ENCODE measurements at regions not wholly inside any gene's neighbourhood (a gene's known extent, or its start where the extent isn't known, plus 50 kb on each side); places are given as distances from the start of the nearest gene placed in this dataset.

- DNase-seq: no peak
These were observed 199.5 kb downstream of the NUAK1 start for GRCh38 chr12:105939181-105939721.

GRCh38 chr12:105942281-105942680, 196.5 kb downstream of the NUAK1 start:
- no peak for DNase-seq

DNA sequence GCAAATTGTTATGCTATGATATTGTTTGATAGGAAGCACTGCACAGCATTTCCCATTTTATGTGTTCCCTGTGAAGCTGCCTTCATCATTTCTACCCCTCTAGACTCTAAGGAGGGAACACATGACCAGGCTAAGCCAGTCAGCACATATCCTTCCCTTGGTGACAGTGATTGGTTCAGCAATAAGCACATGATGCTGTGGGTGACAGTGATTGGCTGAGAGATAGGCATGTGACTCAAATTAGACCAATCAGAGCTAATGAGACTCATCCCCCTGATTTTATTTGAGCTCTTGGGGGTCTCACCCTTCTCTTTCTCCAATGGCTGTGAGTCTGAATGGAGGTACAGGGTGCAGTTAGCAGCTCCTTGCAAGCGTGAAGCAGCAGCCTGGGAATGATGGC, 195.2 kb downstream of the NUAK1 start:
- no peak for DNase-seq

GRCh38 chr12:105944628-105945027, 194.1 kb downstream of the NUAK1 start:
- DNase-seq: no peak

- no peak for DNase-seq
These were observed 192.9 kb downstream of the NUAK1 start for GRCh38 chr12:105945880-105946279.

DNA sequence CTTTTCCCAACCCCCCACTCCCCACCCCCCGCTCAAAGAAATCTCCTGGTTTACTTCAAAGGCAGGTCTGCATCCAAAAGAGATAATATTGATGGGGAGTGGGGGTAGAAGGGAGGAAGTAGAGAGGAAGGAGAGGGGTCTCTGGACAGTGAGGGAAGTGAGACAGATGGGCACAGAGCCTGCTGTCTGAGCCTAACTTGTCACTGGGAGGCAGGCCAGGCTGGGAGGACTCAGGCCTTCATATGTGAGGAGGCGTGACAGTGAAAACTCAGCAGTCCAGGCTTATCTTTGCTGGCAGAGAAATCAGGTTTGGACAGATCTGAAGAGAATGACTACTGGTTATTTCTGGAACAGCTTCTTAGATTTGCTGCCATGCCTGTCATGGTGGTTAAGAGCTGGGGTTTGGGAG, 192.3 kb downstream of the NUAK1 start:
- no peak for DNase-seq

- DNase-seq: no peak
These were observed 190.8 kb downstream of the NUAK1 start for GRCh38 chr12:105947906-105948305.

GRCh38 chr12:105948331-105948730, 190.4 kb downstream of the NUAK1 start:
- DNase-seq: no peak

DNA sequence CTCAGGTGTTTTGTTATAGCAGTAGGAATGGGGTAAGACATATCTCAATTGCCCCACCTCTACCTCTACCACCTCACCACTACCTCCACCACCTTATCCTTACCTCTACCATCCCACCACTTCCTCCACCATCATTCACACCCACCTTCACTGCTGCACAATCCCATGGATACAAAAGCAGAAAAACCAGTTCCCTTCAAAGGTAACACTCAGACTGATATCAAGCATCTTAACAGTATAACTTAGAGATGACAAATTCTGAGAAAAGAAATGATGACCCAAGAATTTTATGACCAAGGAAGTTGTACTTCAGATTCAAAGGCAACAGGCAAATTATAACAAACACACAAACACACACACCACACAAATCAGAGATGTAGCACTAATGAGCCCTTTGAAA, 189.4 kb downstream of the NUAK1 start:
- DNase-seq: no peak

DNA sequence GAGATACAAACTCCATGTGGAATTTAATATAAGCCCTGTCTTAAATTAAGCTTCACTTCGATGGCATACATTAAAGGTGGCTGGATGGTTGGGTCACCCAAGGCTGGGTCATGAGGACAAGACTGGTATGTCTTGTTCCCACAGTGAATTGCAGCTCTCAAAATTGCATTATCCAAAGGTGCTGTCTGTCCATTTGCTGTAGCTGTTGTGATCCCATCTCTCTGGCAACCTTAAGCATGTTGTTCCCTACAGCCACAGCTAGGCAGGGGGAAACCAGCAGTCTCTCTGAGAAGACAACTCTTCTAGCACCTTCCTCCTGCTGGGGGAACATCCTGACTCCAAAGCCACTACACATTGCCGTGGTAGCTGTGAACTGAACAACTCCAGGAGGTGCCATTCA, 187.0 kb downstream of the NUAK1 start:
- DNase-seq: no peak

DNA sequence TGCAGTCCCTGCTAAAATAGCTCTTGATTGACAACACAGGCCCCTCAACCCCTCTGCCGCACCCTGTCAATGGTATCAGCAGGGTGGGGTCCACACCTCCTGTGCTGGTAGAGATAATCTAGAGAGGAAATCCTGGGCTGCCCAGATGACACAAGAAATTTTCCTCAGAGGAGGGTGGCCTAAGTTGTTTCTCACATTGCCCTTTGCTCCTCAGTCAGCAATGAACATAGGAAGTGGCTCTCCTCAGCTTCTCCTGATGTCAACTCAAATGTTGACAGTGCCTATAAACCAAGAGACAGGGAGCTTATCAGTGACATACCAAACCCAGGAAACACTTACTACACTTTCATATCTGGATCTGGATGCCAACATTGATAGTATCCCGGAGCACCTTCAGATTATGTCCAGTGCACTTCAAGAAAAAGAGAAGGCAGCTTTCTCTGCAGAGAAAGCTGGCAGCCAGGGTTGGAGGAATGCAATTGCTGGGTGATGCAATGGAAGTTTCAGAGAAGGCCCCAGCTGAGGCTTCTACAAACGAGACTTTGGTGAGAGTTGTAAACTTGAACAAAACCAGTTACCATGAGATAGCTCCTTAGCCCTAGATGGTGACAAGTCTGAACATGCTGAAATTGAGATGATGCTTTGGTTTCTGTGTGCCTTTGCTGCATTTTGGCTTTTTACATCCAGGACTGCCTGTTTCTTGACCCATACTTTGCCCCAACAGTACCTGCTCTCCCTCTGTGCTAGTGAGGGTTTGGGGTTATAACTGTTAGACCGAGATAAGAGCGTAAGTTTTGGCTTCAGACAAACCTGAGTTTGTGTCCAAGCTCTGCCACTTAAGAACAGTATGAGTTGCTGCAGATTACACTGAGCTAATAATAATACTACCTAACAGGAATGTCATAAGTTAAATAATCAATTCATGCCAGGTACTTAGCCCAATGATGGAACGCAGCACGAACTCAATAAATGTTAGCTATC, 183.5 kb downstream of the NUAK1 start:
- DNase-seq: no peak

GRCh38 chr12:105955976-105956375, 182.8 kb downstream of the NUAK1 start:
- DNase-seq: no peak

- DNase-seq: no peak
These were observed 181.9 kb downstream of the NUAK1 start for GRCh38 chr12:105956662-105957457.

- DNase-seq: no peak
These were observed 178.3 kb downstream of the NUAK1 start for GRCh38 chr12:105960319-105961083.

- no peak for DNase-seq
These were observed 176.7 kb downstream of the NUAK1 start for GRCh38 chr12:105961821-105962671.

DNA sequence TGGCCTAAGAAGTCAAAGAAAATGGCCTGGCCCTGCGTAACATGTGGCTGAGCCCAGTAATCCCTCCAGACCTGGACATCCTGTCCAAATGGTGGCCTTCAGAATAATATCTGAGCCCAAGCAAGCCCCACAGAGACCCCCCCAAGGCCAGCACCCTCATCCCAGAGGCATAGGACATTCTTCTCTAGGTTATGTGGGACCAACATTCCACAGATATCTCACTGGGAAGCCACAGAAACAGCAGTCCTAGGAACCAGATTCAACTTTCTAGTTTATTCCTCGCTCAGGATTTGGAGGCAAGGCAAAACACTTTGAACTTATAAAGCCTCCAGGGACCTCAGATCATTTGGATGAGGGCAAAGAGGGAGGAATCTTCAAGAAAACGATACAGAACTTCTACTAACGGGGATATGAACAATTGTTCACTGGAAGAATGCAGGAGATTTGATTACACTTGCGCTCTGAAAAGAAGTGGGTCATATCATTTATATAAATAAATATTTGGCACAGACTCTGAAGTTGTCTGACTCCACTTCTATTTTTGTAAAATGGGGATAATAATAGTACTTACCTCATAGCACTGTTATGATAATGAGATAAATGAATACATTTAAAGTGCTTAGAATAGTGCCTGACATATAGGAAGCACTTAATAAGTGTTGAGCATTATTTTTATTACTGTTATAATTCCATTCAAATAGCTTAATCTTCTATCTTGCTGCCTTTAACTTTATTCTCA, 171.5 kb downstream of the NUAK1 start:
- no peak for DNase-seq

- no peak for DNase-seq
These were observed 170.7 kb downstream of the NUAK1 start for GRCh38 chr12:105968025-105968424.

DNA sequence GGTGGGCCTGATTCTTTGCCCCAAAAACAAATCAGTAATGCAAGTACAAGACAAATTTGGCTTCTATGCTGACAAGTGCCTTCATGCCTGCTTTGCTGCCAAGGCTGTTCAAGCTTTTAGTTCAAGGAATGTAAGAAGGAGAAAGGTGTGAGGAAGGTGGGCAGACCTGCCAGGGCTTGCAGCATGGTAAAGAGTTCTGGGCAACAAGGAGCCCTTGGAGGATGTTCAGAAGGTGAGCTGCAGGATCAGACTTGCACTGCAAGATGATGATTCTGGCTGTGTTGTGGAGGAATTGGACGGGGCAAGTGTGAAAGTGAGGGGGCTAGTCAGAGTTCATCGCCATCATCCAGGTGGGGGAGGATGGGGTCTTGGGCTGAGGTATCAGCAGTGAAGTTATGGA, 167.9 kb downstream of the NUAK1 start:
- DNase-seq: no peak

DNA sequence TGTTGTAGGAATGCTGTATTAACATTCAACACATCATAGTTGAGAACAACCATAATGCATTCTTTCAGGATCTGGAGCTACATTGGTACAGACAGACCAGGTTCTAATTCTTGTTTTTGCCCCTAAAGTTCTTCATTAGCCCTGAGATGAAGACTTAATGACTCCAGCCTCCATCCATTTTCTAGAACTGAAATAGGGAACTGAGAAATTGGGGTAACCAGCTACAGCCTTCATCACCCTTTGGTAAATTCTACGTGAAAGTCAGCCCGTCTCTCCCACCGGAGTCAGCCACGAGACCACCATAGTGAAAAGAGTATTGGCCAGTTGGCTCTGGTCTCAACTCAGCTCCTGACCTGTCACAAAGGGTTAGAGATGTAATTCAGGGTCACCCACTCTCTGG, 164.0 kb downstream of the NUAK1 start:
- no peak for DNase-seq

- DNase-seq: no peak
These were observed 163.4 kb downstream of the NUAK1 start for GRCh38 chr12:105975351-105975750.

DNA sequence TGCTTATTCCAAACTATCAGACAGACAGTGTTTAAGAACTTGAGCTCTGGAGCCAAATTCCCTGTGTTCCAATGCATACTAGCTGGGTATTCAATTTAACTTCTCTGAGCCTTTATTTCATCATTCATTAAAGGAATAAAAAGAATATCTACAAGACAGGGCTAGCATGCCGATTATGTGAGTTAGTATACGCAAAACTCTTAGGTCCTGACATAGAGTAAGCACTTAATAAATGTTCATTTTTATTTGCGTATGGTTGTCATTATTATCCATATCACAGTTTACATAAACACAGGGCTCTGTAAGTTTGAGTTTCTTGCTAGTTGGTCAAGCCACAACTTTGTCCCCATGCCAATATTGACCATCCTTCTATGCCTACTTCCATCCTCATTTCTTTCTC, 161.5 kb downstream of the NUAK1 start:
- DNase-seq: no peak
